Fibroblast of pulmonary artery (primary cell): ENCODE measurements at regions not wholly inside any gene's neighbourhood (a gene's known extent, or its start where the extent isn't known, plus 50 kb on each side); places are given as distances from the start of the nearest gene placed in this dataset.
A peak's percentile ranks its signal among the peaks of the same experiment; 100 is the strongest.

Experiments used
- DNase-seq: peaks from one replicate; pipeline ENCODE4 v3.0.0-alpha.2; 2010; ENCODE audit warnings: low read depth
- H3K4me3 ChIP-seq: replicated peaks from 2 replicates; pipeline ENCODE4 v1.5.1; 2011; ENCODE audit warnings: low read depth, mild to moderate bottlenecking, control low read depth, low read length, moderate library complexity
- CTCF ChIP-seq: IDR thresholded peaks from 2 replicates; pipeline ENCODE4 v1.5.1; 2011; ENCODE audit warnings: mild to moderate bottlenecking, control low read depth, low read length, inconsistent platforms; ENCODE audit errors: missing control alignments

- TF ChIP-seq CTCF = no peak
- DNase-seq = no peak
- no peak overlapping the region for H3K4me3 ChIP-seq
Measured at GRCh38 chr3:40995271-40995670, 204.0 kb upstream of the CTNNB1 start.

- H3K4me3 ChIP-seq = no peak overlapping the region
- TF ChIP-seq CTCF = no peak
- DNase-seq = no peak
Measured at GRCh38 chr3:40996382-40996781, 202.9 kb upstream of the CTNNB1 start.

GRCh38 chr3:40996827-40997710 is 202.2 kb upstream of the CTNNB1 start:
- DNase-seq = no peak
- H3K4me3 ChIP-seq = no peak overlapping the region
- TF ChIP-seq CTCF = no peak

- no peak for TF ChIP-seq CTCF
Measured at GRCh38 chr3:40997711-40998519, 201.4 kb upstream of the CTNNB1 start.

GRCh38 chr3:40999682-41000081 is 199.6 kb upstream of the CTNNB1 start:
- H3K4me3 ChIP-seq = no peak overlapping the region
- no peak for DNase-seq
- TF ChIP-seq CTCF = no peak

More at GRCh38 chr3:40997711-40998519, 201.4 kb upstream of the CTNNB1 start:
- DNase-seq = no peak
- no peak overlapping the region for H3K4me3 ChIP-seq

- no peak overlapping the region for H3K4me3 ChIP-seq
- no peak for TF ChIP-seq CTCF
- peak; percentile 36 for DNase-seq
Measured at GRCh38 chr3:41000471-41000870, 198.8 kb upstream of the CTNNB1 start.
